Liver (tissue), 3 donors: ENCODE measurements at regions not wholly inside any gene's neighbourhood (a gene's known extent, or its start where the extent isn't known, plus 50 kb on each side); places are given as distances from the start of the nearest gene placed in this dataset.

ENCODE experiments used
- EGR1 ChIP-seq, 2 donors: IDR thresholded peaks; 2 replicates each; pipeline ENCODE4 v1.6.1; 2016 to 2018; ENCODE audit warnings: antibody characterized with exemption in 2 of 2, low read depth in 2 of 2
- FOXA1 ChIP-seq: IDR thresholded peaks from 2 replicates; pipeline ENCODE4 v1.6.1; 2016; ENCODE audit warnings: antibody characterized with exemption
- RAD21 ChIP-seq, 2 donors: IDR thresholded peaks; 2 replicates each; pipeline ENCODE4 v1.6.1; 2016; ENCODE audit warnings: antibody characterized with exemption in 2 of 2, mild to moderate bottlenecking in 2 of 2
- SP1 ChIP-seq: IDR thresholded peaks from 2 replicates; pipeline ENCODE4 v1.6.1; 2018; ENCODE audit warnings: antibody characterized with exemption, mild to moderate bottlenecking
- YY1 ChIP-seq: IDR thresholded peaks from 2 replicates; pipeline ENCODE4 v1.6.1; 2016; ENCODE audit warnings: antibody characterized with exemption, mild to moderate bottlenecking
- TF ChIP-seq, protein P1 (sequence below): fragments of 150-350 bp; IDR thresholded peaks from 2 replicates; pipeline ENCODE4 v1.5.1; 2017; ENCODE audit warnings: improper control_type of control experiment, low read depth, low read length; ENCODE audit not compliant: missing input control
- TF ChIP-seq, protein P2 (sequence below): IDR thresholded peaks from 2 replicates; pipeline ENCODE4 v1.6.1; 2016; ENCODE audit warnings: antibody characterized with exemption
- donor health status: healthy.
- donor health status: healthy.

DNA sequence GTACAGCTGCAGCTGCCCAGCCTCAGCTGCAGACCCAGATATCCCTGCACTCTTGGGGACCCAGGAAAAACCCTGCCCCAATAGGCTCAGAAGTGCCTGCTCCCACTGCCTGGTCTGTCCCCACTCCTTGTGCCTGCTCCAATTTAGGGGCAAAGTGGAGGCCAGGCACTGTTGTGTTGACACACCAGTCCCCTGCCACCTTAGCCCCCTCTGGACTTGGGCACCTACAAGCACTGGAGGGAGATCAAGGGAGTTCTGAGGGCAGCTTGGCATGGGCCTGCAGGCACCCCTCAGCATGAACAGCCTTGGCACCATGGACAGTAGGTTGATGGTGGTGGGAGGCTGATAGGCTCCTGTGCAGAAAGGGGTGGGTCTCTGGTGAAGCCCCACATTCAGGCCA, 2020.8 kb upstream of the ADGRL3 start:
- TF ChIP-seq, protein P1, sequence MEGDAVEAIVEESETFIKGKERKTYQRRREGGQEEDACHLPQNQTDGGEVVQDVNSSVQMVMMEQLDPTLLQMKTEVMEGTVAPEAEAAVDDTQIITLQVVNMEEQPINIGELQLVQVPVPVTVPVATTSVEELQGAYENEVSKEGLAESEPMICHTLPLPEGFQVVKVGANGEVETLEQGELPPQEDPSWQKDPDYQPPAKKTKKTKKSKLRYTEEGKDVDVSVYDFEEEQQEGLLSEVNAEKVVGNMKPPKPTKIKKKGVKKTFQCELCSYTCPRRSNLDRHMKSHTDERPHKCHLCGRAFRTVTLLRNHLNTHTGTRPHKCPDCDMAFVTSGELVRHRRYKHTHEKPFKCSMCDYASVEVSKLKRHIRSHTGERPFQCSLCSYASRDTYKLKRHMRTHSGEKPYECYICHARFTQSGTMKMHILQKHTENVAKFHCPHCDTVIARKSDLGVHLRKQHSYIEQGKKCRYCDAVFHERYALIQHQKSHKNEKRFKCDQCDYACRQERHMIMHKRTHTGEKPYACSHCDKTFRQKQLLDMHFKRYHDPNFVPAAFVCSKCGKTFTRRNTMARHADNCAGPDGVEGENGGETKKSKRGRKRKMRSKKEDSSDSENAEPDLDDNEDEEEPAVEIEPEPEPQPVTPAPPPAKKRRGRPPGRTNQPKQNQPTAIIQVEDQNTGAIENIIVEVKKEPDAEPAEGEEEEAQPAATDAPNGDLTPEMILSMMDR, result no peak
- TF ChIP-seq SP1 (no peak), YY1 (no peak), FOXA1 (no peak), EGR1 (IDR thresholded peaks at IDR 0.05; ENCODE audit: low read depth in 2 of 2) (no peak), RAD21 (IDR thresholded peaks at IDR 0.05) (no peak)
- TF ChIP-seq, protein P2, sequence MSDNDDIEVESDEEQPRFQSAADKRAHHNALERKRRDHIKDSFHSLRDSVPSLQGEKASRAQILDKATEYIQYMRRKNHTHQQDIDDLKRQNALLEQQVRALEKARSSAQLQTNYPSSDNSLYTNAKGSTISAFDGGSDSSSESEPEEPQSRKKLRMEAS, result no peak
